ENCODE measurements at regions not wholly inside any gene's neighbourhood (a gene's known extent, or its start where the extent isn't known, plus 50 kb on each side); places are given as distances from the start of the nearest gene placed in this dataset.
A peak's percentile ranks its signal among the peaks of the same experiment; 100 is the strongest.

DNA sequence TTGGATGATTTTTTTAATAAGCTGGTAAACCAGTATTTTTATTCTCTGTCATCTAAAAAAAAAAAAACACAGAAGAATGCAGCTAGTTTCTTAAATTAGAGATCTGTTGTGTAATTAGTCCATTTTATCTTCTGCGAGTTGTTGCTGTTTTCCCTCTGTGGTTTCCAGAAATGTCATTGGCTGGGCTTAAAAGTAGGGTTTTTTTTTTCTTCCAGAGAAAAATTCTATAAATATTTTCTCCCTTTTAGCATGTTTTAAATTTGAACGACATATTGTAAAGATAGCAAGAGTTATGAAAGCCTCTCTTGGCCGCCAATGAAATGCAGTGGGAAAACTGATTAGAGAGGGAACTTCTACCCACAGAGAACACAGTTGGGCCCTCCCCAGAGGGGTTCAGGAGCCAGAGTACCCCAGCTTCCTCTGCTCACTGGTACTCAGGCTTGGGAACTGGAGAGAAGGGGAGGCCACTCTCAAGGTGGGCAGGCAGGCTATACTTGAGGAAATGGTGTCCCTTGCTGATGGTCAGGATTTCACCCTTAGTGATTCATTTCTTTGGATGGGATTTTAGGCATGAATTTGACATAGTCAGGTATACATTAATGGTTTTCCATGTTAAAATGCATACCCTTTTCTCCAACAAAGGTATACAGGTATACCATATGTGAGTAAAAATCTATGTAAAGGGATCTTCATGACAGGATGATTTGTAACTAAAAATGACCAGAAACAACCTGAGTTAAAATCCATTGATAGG is 166.1 kb downstream of the BCOR start:
- intact Hi-C loops (cut with DNase I; ENCODE audit: low total_unique reads), result no loop called here
- H3K9me3 ChIP-seq, result no peaks in the 10 kb centered on the region
- H3K36me3 ChIP-seq, result no peaks in the 10 kb centered on the region
- no peak for TF ChIP-seq CTCF (IDR thresholded peaks at IDR 0.05)
- TF ChIP-seq POLR2A (IDR thresholded peaks at IDR 0.05), result no peak
- DNase-seq, result no peak
- no peak overlapping the region for H3K4me3 ChIP-seq
- H3K27me3 ChIP-seq, result no peaks in the 10 kb centered on the region
- H3K27ac ChIP-seq, result peak overlapping the region; percentile 66 to 68
- H3K4me1 ChIP-seq, result no peaks in the 10 kb centered on the region

DNA sequence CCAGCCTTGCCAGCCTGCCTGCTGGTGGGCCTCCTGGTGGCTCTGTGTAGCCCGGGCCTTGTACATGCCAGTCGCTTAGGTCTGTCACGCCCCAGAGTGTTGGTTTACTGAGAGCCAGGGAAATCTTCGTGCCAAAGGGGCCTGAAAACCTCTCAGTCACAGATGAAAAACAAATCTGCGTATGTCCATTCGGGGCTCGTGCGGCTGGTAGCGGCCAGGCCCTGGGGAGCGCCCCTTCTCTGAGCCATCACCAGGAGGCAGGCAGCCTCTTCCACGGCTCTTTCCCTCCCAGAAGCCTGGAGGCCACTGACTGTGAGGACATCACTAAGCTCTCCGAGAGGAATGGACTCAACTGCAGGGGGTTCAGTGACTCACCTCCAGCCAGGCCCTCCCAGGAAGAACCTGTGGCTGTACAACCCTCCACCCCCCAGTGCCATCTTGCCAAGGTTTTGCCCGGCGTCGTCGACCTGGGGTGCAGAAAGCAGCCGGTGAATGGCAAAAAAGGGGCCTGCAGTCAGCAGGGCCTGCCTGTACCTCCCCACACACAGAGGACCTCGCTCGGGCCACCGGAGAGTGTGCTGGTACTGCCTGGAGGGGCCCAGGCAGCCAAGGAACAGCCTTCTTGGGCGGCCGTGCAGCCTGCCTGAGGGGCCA is 162.2 kb downstream of the BCOR start:
- Histone ChIP-seq H3K4me1 (no peaks in the 10 kb centered on the region), H3K36me3 (no peaks in the 10 kb centered on the region), H3K9me3 (no peaks in the 10 kb centered on the region), H3K4me3 (no peak overlapping the region), H3K27ac (no peak overlapping the region), H3K27me3 (no peaks in the 10 kb centered on the region)
- TF ChIP-seq POLR2A (IDR thresholded peaks at IDR 0.05), result no peak
- TF ChIP-seq CTCF (IDR thresholded peaks at IDR 0.05), result no peak
- DNase-seq, result no peak
- intact Hi-C loops (cut with DNase I; ENCODE audit: low total_unique reads), result no loop called here

- Histone ChIP-seq H3K27me3 (no peaks in the 10 kb centered on the region), H3K36me3 (no peaks in the 10 kb centered on the region), H3K27ac (no peak overlapping the region), H3K9me3 (no peaks in the 10 kb centered on the region), H3K4me1 (no peaks in the 10 kb centered on the region), H3K4me3 (no peak overlapping the region)
- DNase-seq, result no peak
- intact Hi-C loops (cut with DNase I; ENCODE audit: low total_unique reads), result no loop called here
- TF ChIP-seq POLR2A (IDR thresholded peaks at IDR 0.05) (no peak), CTCF (IDR thresholded peaks at IDR 0.05) (no peak)
Observed at GRCh38 chrX:39936886-39937770, 160.6 kb downstream of the BCOR start.

DNA sequence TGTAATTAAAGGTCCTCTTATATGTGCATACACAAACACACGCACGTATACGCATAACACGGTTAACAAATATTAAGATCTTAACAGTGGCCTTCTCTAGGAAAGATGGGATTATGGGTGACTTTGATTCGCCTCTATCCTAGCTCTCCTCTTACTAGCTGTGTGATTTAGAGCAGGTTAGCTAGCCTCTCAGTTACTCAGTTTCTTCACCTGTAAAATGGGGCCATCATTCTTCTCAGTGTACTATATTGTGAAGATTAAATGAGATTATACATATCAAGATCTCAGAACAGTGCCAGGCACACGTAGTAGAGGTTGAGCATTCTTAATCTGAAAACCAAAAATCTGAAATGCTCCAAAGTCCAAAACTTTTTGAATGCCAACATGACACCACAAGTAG is 159.3 kb downstream of the BCOR start:
- Histone ChIP-seq H3K27ac (no peak overlapping the region), H3K36me3 (no peaks in the 10 kb centered on the region), H3K4me1 (no peaks in the 10 kb centered on the region), H3K9me3 (no peaks in the 10 kb centered on the region), H3K4me3 (no peak overlapping the region), H3K27me3 (no peaks in the 10 kb centered on the region)
- TF ChIP-seq CTCF (IDR thresholded peaks at IDR 0.05), result no peak
- no peak for TF ChIP-seq POLR2A (IDR thresholded peaks at IDR 0.05)
- intact Hi-C loops (cut with DNase I; ENCODE audit: low total_unique reads), result no loop called here
- DNase-seq, result no peak

DNA sequence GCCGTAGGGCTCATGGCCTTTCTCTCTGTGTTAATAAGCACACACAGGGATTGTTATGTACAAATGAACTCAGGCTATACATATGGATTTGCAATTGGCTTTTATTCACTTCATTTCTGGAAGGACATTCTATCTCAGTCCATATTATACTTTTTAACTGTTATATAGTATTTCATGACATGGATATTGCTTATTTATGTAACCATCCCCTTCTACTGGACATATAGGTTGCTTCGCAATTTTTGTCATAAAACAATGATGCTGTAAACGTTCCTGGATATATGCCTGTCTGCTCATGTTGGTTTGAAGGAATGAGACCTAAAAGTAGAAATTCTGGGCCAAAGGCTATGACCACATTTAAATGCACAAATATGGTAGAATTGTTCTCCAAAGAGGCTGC is 158.1 kb downstream of the BCOR start:
- Histone ChIP-seq H3K4me3 (no peak overlapping the region), H3K27me3 (no peaks in the 10 kb centered on the region), H3K27ac (no peak overlapping the region), H3K36me3 (no peaks in the 10 kb centered on the region), H3K9me3 (no peaks in the 10 kb centered on the region), H3K4me1 (no peaks in the 10 kb centered on the region)
- intact Hi-C loops (cut with DNase I; ENCODE audit: low total_unique reads), result no loop called here
- DNase-seq, result no peak
- no peak for TF ChIP-seq CTCF (IDR thresholded peaks at IDR 0.05)
- no peak for TF ChIP-seq POLR2A (IDR thresholded peaks at IDR 0.05)

Data from uterus (tissue), 3 donors.